Right renal cortex interstitium (tissue), 3 donors: ENCODE measurements at regions not wholly inside any gene's neighbourhood (a gene's known extent, or its start where the extent isn't known, plus 50 kb on each side); places are given as distances from the start of the nearest gene placed in this dataset.

Experiments used
- DNase-seq, 3 donors: peaks; one replicate each; pipeline ENCODE4 v3.0.0-alpha.2; 2013; ENCODE audit warnings: low read depth in 3 of 3, low spot score in 2 of 3

DNA sequence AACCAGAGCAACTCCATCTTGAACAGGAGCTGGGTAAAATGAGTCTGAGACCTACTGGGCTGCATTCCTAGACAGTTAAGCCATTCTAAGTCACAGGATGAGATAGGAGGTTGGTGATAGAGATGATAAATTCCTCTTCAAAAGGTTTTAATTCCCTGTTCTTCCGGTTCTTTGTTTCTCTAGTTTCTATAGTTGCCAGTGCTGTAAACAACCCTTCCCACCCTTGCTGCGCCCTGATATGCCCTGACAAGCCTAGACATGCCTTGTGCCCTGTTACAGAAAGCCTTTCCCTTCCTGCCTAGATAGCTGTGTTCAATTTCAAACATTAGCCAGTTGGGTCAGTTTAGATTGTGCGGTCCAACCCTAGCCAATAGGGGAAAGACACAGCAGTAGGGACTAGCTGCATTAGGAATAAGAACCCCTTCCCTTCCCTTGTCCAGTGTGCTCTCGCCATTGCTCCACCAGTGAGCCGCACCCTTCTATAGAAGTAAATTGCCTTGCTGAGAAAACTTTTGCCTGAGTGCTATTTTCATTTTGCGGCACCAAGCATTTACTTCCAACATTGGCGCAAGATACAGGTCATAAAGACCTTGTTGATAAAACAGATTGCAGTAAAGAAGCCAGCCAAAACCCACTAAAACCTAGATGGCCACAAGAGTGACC is 52.5 kb upstream of the CCN2 start:
- DNase-seq = no peak
